HG02970 (cell line): ENCODE measurements at regions not wholly inside any gene's neighbourhood (a gene's known extent, or its start where the extent isn't known, plus 50 kb on each side); places are given as distances from the start of the nearest gene placed in this dataset.
"Not testable (repeated sequence)": the region's sequence is repeated elsewhere in the genome, so short reads cannot be mapped to it uniquely, and the experiment has no call there.

Source experiments
- ATAC-seq: cut with Tn5 transposase; IDR thresholded peaks from one replicate; pipeline ENCODE4 v1.9.1; 2021; ENCODE audit warnings: mild to moderate bottlenecking, moderate library complexity, moderate number of reproducible peaks; ENCODE audit not compliant: unreplicated experiment, low FRiP score

- no peak for ATAC-seq
These were observed 160.7 kb upstream of the SALL3 start for GRCh38 chr18:78818961-78819360.

GRCh38 chr18:78820161-78820834 lies 159.3 kb upstream of the SALL3 start:
- no peak for ATAC-seq

GRCh38 chr18:78821396-78821795 lies 158.2 kb upstream of the SALL3 start:
- ATAC-seq = no peak

- ATAC-seq = no peak
These were observed 157.3 kb upstream of the SALL3 start for GRCh38 chr18:78822171-78822948.

GRCh38 chr18:78822949-78823285 lies 156.7 kb upstream of the SALL3 start:
- ATAC-seq = no peak

GRCh38 chr18:78825168-78825567 lies 154.4 kb upstream of the SALL3 start:
- no peak for ATAC-seq

- ATAC-seq = no peak
These were observed 153.0 kb upstream of the SALL3 start for GRCh38 chr18:78826631-78827030.

- no peak for ATAC-seq
These were observed 152.5 kb upstream of the SALL3 start for GRCh38 chr18:78827141-78827540.

GRCh38 chr18:78828131-78828530 lies 151.5 kb upstream of the SALL3 start:
- no peak for ATAC-seq

- ATAC-seq = not testable (repeated sequence)
These were observed 150.6 kb upstream of the SALL3 start for GRCh38 chr18:78829026-78829425.

GRCh38 chr18:78830161-78830560 lies 149.5 kb upstream of the SALL3 start:
- ATAC-seq = no peak

GRCh38 chr18:78830826-78831225 lies 148.8 kb upstream of the SALL3 start:
- ATAC-seq = no peak

GRCh38 chr18:78831603-78832002 lies 148.0 kb upstream of the SALL3 start:
- ATAC-seq = no peak

GRCh38 chr18:78833833-78834232 lies 145.8 kb upstream of the SALL3 start:
- no peak for ATAC-seq

- ATAC-seq = no peak
These were observed 142.8 kb upstream of the SALL3 start for GRCh38 chr18:78836838-78837237.

GRCh38 chr18:78837754-78838153 lies 141.9 kb upstream of the SALL3 start:
- ATAC-seq = no peak

GRCh38 chr18:78838183-78838582 lies 141.4 kb upstream of the SALL3 start:
- no peak for ATAC-seq

- no peak for ATAC-seq
These were observed 130.6 kb upstream of the SALL3 start for GRCh38 chr18:78849046-78849445.

- no peak for ATAC-seq
These were observed 130.2 kb upstream of the SALL3 start for GRCh38 chr18:78849458-78849857.

GRCh38 chr18:78853341-78853740 lies 126.3 kb upstream of the SALL3 start:
- no peak for ATAC-seq

GRCh38 chr18:78855188-78855587 lies 124.4 kb upstream of the SALL3 start:
- no peak for ATAC-seq
